Heart left ventricle (tissue), 13 donors: ENCODE measurements at regions not wholly inside any gene's neighbourhood (a gene's known extent, or its start where the extent isn't known, plus 50 kb on each side); places are given as distances from the start of the nearest gene placed in this dataset.

Experiments
- CTCF ChIP-seq, 12 donors: fragments of 200-600 bp; sonication (generic) in 4 of 12; IDR thresholded peaks; one replicate each; pipeline versions ENCODE4 v1.5.0 to v1.8.0; 2018 to 2022; ENCODE audit warnings: antibody characterized with exemption in 12 of 12, mild to moderate bottlenecking in 5 of 12
- POLR2A ChIP-seq, 2 donors: fragments of 450-650 bp; IDR thresholded peaks; one replicate each; pipeline ENCODE4 v1.6.1; 2017; ENCODE audit warnings: antibody characterized with exemption in 2 of 2, mild to moderate bottlenecking in 2 of 2, moderate library complexity in 2 of 2
- donor health status: ischemic (EF 13 %, LVEDD 7.1; RV severe dilation, severe dysfunction).
- donor health status: DM: no; HTN: yes; CAD: no.
- donor health status: DM: no; HTN: no; CAD: no.
- donor health status: ischemic (EF 25% LVEDD 6.9; RV normal size, moderate dysfunction).
- donor health status: ischemic (EF 25% LVEDD 5.7; RV mildly dilated, moderate dysfunction).
- donor health status: ischemic (EF 35%, LVEDD 5.7; RV mildly dilated, moderate dysfunction).
- donor health status: nonischemic (EF 11% LVEDD 7.7; RV severe dilation, severe dysfunction).
- donor health status: DM: yes; HTN: yes; CAD: no.
- donor health status: PGD.
- donor health status: ischemic (EF 29% LVEDD 5.4; RV normal size, mild dysfunction).
- donor health status: nonischemic (EF 23%, LVEDD 6.1; RV moderate dilation, normal function).

GRCh38 chr12:13562915-13563742 is 366.6 kb downstream of the EMP1 start:
- TF ChIP-seq CTCF (IDR thresholded peaks at IDR 0.05), result no peak
- no peak for TF ChIP-seq POLR2A (IDR thresholded peaks at IDR 0.05)
